ENCODE measurements at regions not wholly inside any gene's neighbourhood (a gene's known extent, or its start where the extent isn't known, plus 50 kb on each side); places are given as distances from the start of the nearest gene placed in this dataset.

- H3K4me1 ChIP-seq (ENCODE audit: control insufficient read depth, extremely low read depth, insufficient read depth, low read length) = no peaks in the 10 kb centered on the region
- TF ChIP-seq MYC (IDR thresholded peaks at IDR 0.05; ENCODE audit: low read depth, low read length) (no peak), POLR2AphosphoS5 (IDR thresholded peaks at IDR 0.05; ENCODE audit: insufficient read depth, low read depth, low read length) (no peak), POLR2A (IDR thresholded peaks at IDR 0.05; ENCODE audit: low read depth, low read length) (no peak)
- H3K36me3 ChIP-seq (ENCODE audit: control insufficient read depth in 2 of 2, extremely low read depth in 1 of 2, insufficient read depth in 2 of 2, low read length in 2 of 2) = no peaks in the 10 kb centered on the region
- BruUV-seq (replicated peaks) = no TSS peak
- H3K79me2 ChIP-seq (ENCODE audit: control insufficient read depth, insufficient read depth, low read length) = no peaks in the 10 kb centered on the region
- H3K27me3 ChIP-seq (ENCODE audit: control insufficient read depth in 2 of 2, insufficient read depth in 2 of 2, low read length in 2 of 2) = no peaks in the 10 kb centered on the region
- no peak overlapping the region for H3K27ac ChIP-seq (ENCODE audit: insufficient read depth, low read depth, low read length)
- H3K9me1 ChIP-seq (replicated peaks; ENCODE audit: control insufficient read depth, extremely low read depth, insufficient read depth, low read length) = no peaks in the 10 kb centered on the region
- dilution Hi-C loops (cut with MboI; ENCODE audit: extremely low pct_ligation_motif_present, low sequenced_read_pairs) = no loop called here
- H3K4me3 ChIP-seq (replicated peaks in 1 of 3; ENCODE audit: insufficient read depth in 1 of 3, low read depth in 1 of 3, low read length in 3 of 3) = no peak overlapping the region
- no peak overlapping the region for H3K4me2 ChIP-seq (ENCODE audit: insufficient read depth, low read length)
- H3K9ac ChIP-seq (replicated peaks; ENCODE audit: extremely low read depth, insufficient read depth, low read length) = no peak overlapping the region
- H4K20me1 ChIP-seq (replicated peaks; ENCODE audit: control insufficient read depth, extremely low read depth, insufficient read depth, low read length) = no peaks in the 10 kb centered on the region
- intact Hi-C loops (cut with micrococcal nuclease) = no loop called here
- DNase-seq (ENCODE audit: low read depth, low spot score) = no peak
- CTCF ChIA-PET = no interaction called here
- no peak for FAIRE-seq
- no peak overlapping the region for H2AFZ ChIP-seq (ENCODE audit: low read depth, low read length)
- POLR2A ChIA-PET = no interaction called here
- H3K9me3 ChIP-seq (replicated peaks; ENCODE audit: control insufficient read depth, insufficient read depth, low read length) = no peaks in the 10 kb centered on the region
These were observed 215.4 kb upstream of the PRICKLE1 start for GRCh38 chr12:42804928-42805327.

- no peak overlapping the region for H3K27ac ChIP-seq (ENCODE audit: insufficient read depth, low read depth, low read length)
- H3K4me2 ChIP-seq (ENCODE audit: insufficient read depth, low read length) = no peak overlapping the region
- FAIRE-seq = no peak
- POLR2A ChIA-PET = no interaction called here
- no peaks in the 10 kb centered on the region for H3K36me3 ChIP-seq (ENCODE audit: control insufficient read depth in 2 of 2, extremely low read depth in 1 of 2, insufficient read depth in 2 of 2, low read length in 2 of 2)
- H3K9me1 ChIP-seq (replicated peaks; ENCODE audit: control insufficient read depth, extremely low read depth, insufficient read depth, low read length) = no peaks in the 10 kb centered on the region
- dilution Hi-C loops (cut with MboI; ENCODE audit: extremely low pct_ligation_motif_present, low sequenced_read_pairs) (no loop called here), intact Hi-C loops (cut with micrococcal nuclease) (no loop called here)
- no peak overlapping the region for H3K4me3 ChIP-seq (replicated peaks in 1 of 3; ENCODE audit: insufficient read depth in 1 of 3, low read depth in 1 of 3, low read length in 3 of 3)
- TF ChIP-seq EZH2 (IDR thresholded peaks at IDR 0.05; ENCODE audit: borderline replicate concordance, low read depth, low read length, severe bottlenecking) (no peak), GATA2 (IDR thresholded peaks at IDR 0.05; ENCODE audit: insufficient read depth, insufficient read length, low read depth, low read length) (no peak), MYC (IDR thresholded peaks at IDR 0.05; ENCODE audit: low read depth, low read length) (no peak), JUN (IDR thresholded peaks at IDR 0.05; ENCODE audit: borderline replicate concordance, insufficient read depth, insufficient read length, low read depth) (no peak), POLR2A (IDR thresholded peaks at IDR 0.05; ENCODE audit: low read depth, low read length) (no peak), POLR2AphosphoS5 (IDR thresholded peaks at IDR 0.05; ENCODE audit: insufficient read depth, low read depth, low read length) (no peak), FOS (IDR thresholded peaks at IDR 0.05; ENCODE audit: borderline replicate concordance, insufficient read depth, low read length) (no peak)
- TF ChIP-seq, protein P1, sequence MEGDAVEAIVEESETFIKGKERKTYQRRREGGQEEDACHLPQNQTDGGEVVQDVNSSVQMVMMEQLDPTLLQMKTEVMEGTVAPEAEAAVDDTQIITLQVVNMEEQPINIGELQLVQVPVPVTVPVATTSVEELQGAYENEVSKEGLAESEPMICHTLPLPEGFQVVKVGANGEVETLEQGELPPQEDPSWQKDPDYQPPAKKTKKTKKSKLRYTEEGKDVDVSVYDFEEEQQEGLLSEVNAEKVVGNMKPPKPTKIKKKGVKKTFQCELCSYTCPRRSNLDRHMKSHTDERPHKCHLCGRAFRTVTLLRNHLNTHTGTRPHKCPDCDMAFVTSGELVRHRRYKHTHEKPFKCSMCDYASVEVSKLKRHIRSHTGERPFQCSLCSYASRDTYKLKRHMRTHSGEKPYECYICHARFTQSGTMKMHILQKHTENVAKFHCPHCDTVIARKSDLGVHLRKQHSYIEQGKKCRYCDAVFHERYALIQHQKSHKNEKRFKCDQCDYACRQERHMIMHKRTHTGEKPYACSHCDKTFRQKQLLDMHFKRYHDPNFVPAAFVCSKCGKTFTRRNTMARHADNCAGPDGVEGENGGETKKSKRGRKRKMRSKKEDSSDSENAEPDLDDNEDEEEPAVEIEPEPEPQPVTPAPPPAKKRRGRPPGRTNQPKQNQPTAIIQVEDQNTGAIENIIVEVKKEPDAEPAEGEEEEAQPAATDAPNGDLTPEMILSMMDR (IDR thresholded peaks at IDR 0.05; ENCODE audit: extremely low read depth in 1 of 2, insufficient read depth in 1 of 2, low read depth in 1 of 2, low read length in 2 of 2) = no peak
- TF ChIP-seq, protein P2, sequence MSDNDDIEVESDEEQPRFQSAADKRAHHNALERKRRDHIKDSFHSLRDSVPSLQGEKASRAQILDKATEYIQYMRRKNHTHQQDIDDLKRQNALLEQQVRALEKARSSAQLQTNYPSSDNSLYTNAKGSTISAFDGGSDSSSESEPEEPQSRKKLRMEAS (IDR thresholded peaks at IDR 0.05; ENCODE audit: insufficient read depth, insufficient read length) = no peak
- H3K27me3 ChIP-seq (ENCODE audit: control insufficient read depth in 2 of 2, insufficient read depth in 2 of 2, low read length in 2 of 2) = no peaks in the 10 kb centered on the region
- no peak overlapping the region for H2AFZ ChIP-seq (ENCODE audit: low read depth, low read length)
- no peaks in the 10 kb centered on the region for H3K79me2 ChIP-seq (ENCODE audit: control insufficient read depth, insufficient read depth, low read length)
- CTCF ChIA-PET = interaction anchor here (1.1 kb wide), 1 partner anchor 12 kb away, joined by 3 read pairs; no protein-coding TSS in a partner anchor
- H3K4me1 ChIP-seq (ENCODE audit: control insufficient read depth, extremely low read depth, insufficient read depth, low read length) = no peaks in the 10 kb centered on the region
- H4K20me1 ChIP-seq (replicated peaks; ENCODE audit: control insufficient read depth, extremely low read depth, insufficient read depth, low read length) = no peaks in the 10 kb centered on the region
- H3K9me3 ChIP-seq (replicated peaks; ENCODE audit: control insufficient read depth, insufficient read depth, low read length) = no peaks in the 10 kb centered on the region
- BruUV-seq (replicated peaks) = no TSS peak
- no peak for DNase-seq (ENCODE audit: low read depth, low spot score)
- no peak overlapping the region for H3K9ac ChIP-seq (replicated peaks; ENCODE audit: extremely low read depth, insufficient read depth, low read length)
These were observed 213.2 kb upstream of the PRICKLE1 start for GRCh38 chr12:42802785-42803189.

All from endothelial cell of umbilical vein (primary cell).